ENCODE measurements at regions not wholly inside any gene's neighbourhood (a gene's known extent, or its start where the extent isn't known, plus 50 kb on each side); places are given as distances from the start of the nearest gene placed in this dataset.

DNA sequence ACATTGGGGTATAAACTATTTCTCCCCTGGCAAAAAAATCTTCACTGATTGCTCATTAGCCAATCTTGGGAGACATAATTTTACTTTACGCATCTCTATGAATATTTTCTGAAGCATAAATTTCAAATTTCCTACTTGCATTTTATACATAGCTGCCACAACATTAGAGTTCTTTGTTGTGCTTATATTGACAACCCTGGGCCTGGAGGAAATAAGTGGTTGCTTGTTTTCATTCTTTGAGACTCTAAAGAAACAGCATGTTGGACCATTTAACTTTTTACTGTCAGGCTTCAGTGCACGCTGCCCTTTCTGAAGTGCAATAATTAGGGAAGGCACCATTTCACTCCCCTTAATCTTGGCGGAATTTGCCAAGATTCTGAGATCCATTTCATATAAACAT lies 142.6 kb downstream of the MRPS30 start:
- TF ChIP-seq, protein P1, sequence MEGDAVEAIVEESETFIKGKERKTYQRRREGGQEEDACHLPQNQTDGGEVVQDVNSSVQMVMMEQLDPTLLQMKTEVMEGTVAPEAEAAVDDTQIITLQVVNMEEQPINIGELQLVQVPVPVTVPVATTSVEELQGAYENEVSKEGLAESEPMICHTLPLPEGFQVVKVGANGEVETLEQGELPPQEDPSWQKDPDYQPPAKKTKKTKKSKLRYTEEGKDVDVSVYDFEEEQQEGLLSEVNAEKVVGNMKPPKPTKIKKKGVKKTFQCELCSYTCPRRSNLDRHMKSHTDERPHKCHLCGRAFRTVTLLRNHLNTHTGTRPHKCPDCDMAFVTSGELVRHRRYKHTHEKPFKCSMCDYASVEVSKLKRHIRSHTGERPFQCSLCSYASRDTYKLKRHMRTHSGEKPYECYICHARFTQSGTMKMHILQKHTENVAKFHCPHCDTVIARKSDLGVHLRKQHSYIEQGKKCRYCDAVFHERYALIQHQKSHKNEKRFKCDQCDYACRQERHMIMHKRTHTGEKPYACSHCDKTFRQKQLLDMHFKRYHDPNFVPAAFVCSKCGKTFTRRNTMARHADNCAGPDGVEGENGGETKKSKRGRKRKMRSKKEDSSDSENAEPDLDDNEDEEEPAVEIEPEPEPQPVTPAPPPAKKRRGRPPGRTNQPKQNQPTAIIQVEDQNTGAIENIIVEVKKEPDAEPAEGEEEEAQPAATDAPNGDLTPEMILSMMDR (IDR thresholded peaks at IDR 0.05) = no peak
- no peak for TF ChIP-seq EZH2 (IDR thresholded peaks at IDR 0.05; ENCODE audit: borderline replicate concordance, insufficient read depth, low read depth, low read length, poor library complexity, severe bottlenecking)
